ENCODE measurements at regions not wholly inside any gene's neighbourhood (a gene's known extent, or its start where the extent isn't known, plus 50 kb on each side); places are given as distances from the start of the nearest gene placed in this dataset.

DNA sequence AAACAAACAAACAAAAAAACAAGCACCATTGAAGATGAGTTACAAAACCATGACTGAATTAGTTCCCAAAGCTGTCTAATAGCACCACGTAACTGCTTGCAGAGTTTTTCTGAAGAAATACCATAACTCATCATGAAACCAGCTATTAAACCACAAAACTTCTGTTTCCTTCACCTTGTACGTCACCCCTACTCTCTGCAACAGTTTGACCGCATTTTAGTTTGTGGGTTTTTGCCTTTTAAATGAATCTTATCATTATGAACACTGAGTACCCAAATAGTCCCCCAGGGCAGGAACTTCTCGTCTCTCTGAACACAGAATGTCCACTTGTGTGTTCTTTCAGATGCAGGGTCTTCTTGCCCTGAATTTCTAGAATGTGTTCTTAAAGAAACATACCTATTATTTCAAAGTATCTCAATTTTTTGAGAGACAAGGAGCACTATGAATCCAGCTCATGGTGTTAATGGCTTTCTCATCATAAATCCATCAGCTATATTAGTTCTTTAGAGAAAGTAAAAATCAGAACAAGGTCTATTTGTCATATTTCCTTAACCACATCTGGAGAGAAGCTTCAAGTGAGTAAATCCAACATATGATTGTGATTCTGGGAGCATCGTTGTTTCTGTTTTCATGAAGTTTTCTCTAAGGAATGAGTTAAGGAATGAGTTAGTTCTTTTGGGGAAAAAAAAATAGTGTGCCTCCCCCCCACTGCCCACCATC is 210.6 kb downstream of the AUH start:
- TF ChIP-seq POLR2A (IDR thresholded peaks at IDR 0.05; ENCODE audit: low read length), result no peak
- no peak for TF ChIP-seq GATA1 (IDR thresholded peaks at IDR 0.05; ENCODE audit: low read depth, low read length)
